SK-N-SH treated with all-trans-retinoic acid at 6 μM for 48 hours (cell line): ENCODE measurements at regions not wholly inside any gene's neighbourhood (a gene's known extent, or its start where the extent isn't known, plus 50 kb on each side); places are given as distances from the start of the nearest gene placed in this dataset.

Source experiments
- ATAC-seq: fragments of 200-7000 bp; cut with Tn5 transposase; 3 replicates; pipeline ENCODE4 v1.9.1; 2020; ENCODE audit warnings: mild to moderate bottlenecking, moderate library complexity
- ARNTL ChIP-seq: fragments of 450-650 bp; formaldehyde crosslinking; IDR thresholded peaks from 2 replicates; pipeline ENCODE4 v1.5.0; 2020; ENCODE audit warnings: low read depth, mild to moderate bottlenecking, moderate library complexity, borderline replicate concordance
- BACH2 ChIP-seq: fragments of 250-450 bp; sonication (Bioruptor Pico); IDR thresholded peaks from 2 replicates; pipeline ENCODE4 v1.9.0; 2021; ENCODE audit warnings: mild to moderate bottlenecking, borderline replicate concordance
- CSDC2 ChIP-seq: fragments of 250-450 bp; sonication (Bioruptor Pico); IDR thresholded peaks from 2 replicates; pipeline ENCODE4 v1.5.0; 2020; ENCODE audit warnings: mild to moderate bottlenecking, moderate library complexity
- ESRRG ChIP-seq: fragments of 250-450 bp; sonication (Bioruptor Pico); IDR thresholded peaks from 2 replicates; pipeline ENCODE4 v1.6.1; 2021; ENCODE audit warnings: mild to moderate bottlenecking
- ISL1 ChIP-seq: fragments of 250-450 bp; sonication (Bioruptor Pico); IDR thresholded peaks from 2 replicates; pipeline ENCODE4 v2.1.2; 2022; ENCODE audit warnings: mild to moderate bottlenecking, moderate library complexity
- OSR1 ChIP-seq: fragments of 250-450 bp; sonication (Bioruptor Pico); IDR thresholded peaks from 2 replicates; pipeline ENCODE4 v1.8.0; 2022; ENCODE audit warnings: moderate library complexity, mild to moderate bottlenecking, inconsistent platforms
- PATZ1 ChIP-seq: fragments of 250-450 bp; sonication (Bioruptor Pico); IDR thresholded peaks from 2 replicates; pipeline ENCODE4 v1.8.0; 2020; ENCODE audit warnings: mild to moderate bottlenecking, moderate library complexity, borderline replicate concordance
- PPARA ChIP-seq: fragments of 250-450 bp; sonication (Bioruptor Pico); IDR thresholded peaks from 2 replicates; pipeline ENCODE4 v1.5.0; 2020; ENCODE audit warnings: mild to moderate bottlenecking, borderline replicate concordance
- RARB ChIP-seq: fragments of 250-450 bp; sonication (Bioruptor Pico); IDR thresholded peaks from 2 replicates; pipeline ENCODE4 v1.8.0; 2021; ENCODE audit warnings: mild to moderate bottlenecking, moderate library complexity
- SNAI2 ChIP-seq: fragments of 250-450 bp; sonication (Bioruptor Pico); IDR thresholded peaks from 2 replicates; pipeline ENCODE4 v1.5.0; 2020; ENCODE audit warnings: mild to moderate bottlenecking, moderate library complexity
- TCF4 ChIP-seq: fragments of 250-450 bp; sonication (Bioruptor Pico); IDR thresholded peaks from 2 replicates; pipeline ENCODE4 v1.8.0; 2021; ENCODE audit warnings: mild to moderate bottlenecking, moderate library complexity, borderline replicate concordance
- TOX ChIP-seq: fragments of 250-450 bp; sonication (Bioruptor Pico); IDR thresholded peaks from 2 replicates; pipeline ENCODE4 v1.8.0; 2021; ENCODE audit warnings: mild to moderate bottlenecking, moderate library complexity, borderline replicate concordance
- ZC3H10 ChIP-seq: fragments of 250-450 bp; sonication (Bioruptor Pico); IDR thresholded peaks from 2 replicates; pipeline ENCODE4 v1.5.1; 2021; ENCODE audit warnings: mild to moderate bottlenecking, moderate library complexity
- ZFP3 ChIP-seq: fragments of 250-450 bp; sonication (Bioruptor Pico); IDR thresholded peaks from 2 replicates; pipeline ENCODE4 v1.5.0; 2020; ENCODE audit warnings: mild to moderate bottlenecking, moderate library complexity
- ZFP30 ChIP-seq: fragments of 450-650 bp; formaldehyde crosslinking; IDR thresholded peaks from 2 replicates; pipeline ENCODE4 v1.5.0; 2022; ENCODE audit warnings: mild to moderate bottlenecking, moderate library complexity
- ZNF565 ChIP-seq: fragments of 450-650 bp; formaldehyde crosslinking; conservative IDR thresholded peaks from 2 replicates; pipeline ENCODE4 v1.5.0; 2020; ENCODE audit warnings: low read depth, mild to moderate bottlenecking, moderate library complexity
- ZNF70 ChIP-seq: fragments of 450-650 bp; formaldehyde crosslinking; IDR thresholded peaks from 2 replicates; pipeline ENCODE4 v1.5.0; 2020; ENCODE audit warnings: mild to moderate bottlenecking, moderate library complexity
- ZNF8 ChIP-seq: fragments of 450-650 bp; formaldehyde crosslinking; IDR thresholded peaks from 2 replicates; pipeline ENCODE4 v1.5.0; 2020; ENCODE audit warnings: mild to moderate bottlenecking, moderate library complexity
- TF ChIP-seq, protein P1 (sequence below): fragments of 250-450 bp; sonication (Bioruptor Pico); IDR thresholded peaks from 2 replicates; pipeline ENCODE4 v1.5.0; 2020; ENCODE audit warnings: mild to moderate bottlenecking, moderate library complexity

DNA sequence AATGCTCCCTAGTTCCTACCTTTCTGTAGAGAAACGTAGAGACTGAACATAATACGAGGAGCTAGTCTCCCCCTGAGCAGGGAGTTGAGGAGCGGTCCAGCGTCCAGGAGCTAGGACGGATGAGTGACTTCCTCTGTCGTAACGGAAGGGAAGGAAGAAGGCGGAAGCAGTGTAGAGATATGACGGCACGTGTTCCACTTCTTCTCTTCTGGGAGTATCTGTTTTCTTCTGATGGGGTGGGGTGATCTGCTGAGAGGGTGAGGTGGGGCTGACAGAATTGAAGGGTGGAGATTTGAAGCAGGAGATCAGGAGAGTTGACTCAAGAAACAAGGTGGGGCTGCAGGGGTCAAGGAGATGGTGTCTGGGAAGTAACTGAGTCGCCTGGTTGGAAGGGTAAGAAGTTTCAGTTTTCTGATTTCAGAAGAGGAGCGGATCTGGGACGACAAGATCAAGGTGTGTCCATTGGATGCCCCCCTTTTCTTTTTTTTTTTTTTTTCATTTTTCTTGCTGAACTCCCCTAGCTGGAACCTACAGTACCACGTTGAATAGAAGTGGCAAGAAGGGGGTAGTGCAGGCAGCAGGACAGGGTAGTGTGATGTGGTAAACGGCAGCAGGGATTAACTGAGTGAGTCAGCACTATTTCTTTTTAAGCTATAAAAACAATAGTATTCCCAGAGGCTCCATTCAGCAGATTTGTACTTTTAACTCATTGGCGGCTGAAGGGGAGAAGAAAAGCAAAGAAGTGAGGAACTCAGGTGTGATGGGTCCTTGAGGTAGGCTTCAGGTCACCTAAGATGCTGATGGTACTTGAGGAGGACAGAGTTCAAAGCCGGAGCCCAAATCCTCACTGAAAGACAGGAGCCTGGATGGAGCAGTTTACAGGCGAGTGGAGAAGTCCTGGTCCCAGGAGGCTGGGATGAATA is 50.8 kb upstream of the SETD7 start:
- TF ChIP-seq SNAI2 (CRISPR knock-in tag): no peak
- no peak for TF ChIP-seq ZNF565
- TF ChIP-seq PATZ1 (CRISPR knock-in tag): no peak
- TF ChIP-seq ZFP3 (CRISPR knock-in tag): no peak
- no peak for TF ChIP-seq TOX (CRISPR knock-in tag)
- TF ChIP-seq ZNF70 (CRISPR knock-in tag): no peak
- TF ChIP-seq PPARA: no peak
- TF ChIP-seq OSR1 (CRISPR knock-in tag): no peak
- no peak for TF ChIP-seq BACH2 (CRISPR knock-in tag)
- peak; percentile 68 for ATAC-seq

- TF ChIP-seq ZNF8: no peak
- TF ChIP-seq OSR1 (CRISPR knock-in tag): no peak
- TF ChIP-seq ZFP30 (CRISPR knock-in tag): no peak
- TF ChIP-seq PATZ1 (CRISPR knock-in tag): no peak
- no peak for TF ChIP-seq TCF4 (CRISPR knock-in tag)
- no peak for TF ChIP-seq BACH2 (CRISPR knock-in tag)
- TF ChIP-seq ZFP3 (CRISPR knock-in tag): no peak
- TF ChIP-seq, protein P1, sequence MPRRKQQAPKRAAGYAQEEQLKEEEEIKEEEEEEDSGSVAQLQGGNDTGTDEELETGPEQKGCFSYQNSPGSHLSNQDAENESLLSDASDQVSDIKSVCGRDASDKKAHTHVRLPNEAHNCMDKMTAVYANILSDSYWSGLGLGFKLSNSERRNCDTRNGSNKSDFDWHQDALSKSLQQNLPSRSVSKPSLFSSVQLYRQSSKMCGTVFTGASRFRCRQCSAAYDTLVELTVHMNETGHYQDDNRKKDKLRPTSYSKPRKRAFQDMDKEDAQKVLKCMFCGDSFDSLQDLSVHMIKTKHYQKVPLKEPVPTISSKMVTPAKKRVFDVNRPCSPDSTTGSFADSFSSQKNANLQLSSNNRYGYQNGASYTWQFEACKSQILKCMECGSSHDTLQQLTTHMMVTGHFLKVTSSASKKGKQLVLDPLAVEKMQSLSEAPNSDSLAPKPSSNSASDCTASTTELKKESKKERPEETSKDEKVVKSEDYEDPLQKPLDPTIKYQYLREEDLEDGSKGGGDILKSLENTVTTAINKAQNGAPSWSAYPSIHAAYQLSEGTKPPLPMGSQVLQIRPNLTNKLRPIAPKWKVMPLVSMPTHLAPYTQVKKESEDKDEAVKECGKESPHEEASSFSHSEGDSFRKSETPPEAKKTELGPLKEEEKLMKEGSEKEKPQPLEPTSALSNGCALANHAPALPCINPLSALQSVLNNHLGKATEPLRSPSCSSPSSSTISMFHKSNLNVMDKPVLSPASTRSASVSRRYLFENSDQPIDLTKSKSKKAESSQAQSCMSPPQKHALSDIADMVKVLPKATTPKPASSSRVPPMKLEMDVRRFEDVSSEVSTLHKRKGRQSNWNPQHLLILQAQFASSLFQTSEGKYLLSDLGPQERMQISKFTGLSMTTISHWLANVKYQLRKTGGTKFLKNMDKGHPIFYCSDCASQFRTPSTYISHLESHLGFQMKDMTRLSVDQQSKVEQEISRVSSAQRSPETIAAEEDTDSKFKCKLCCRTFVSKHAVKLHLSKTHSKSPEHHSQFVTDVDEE (CRISPR knock-in tag): no peak
- no peak for TF ChIP-seq ARNTL (CRISPR knock-in tag)
- TF ChIP-seq CSDC2 (CRISPR knock-in tag): no peak
- TF ChIP-seq ISL1 (CRISPR knock-in tag): no peak
- no peak for TF ChIP-seq ZNF565
- TF ChIP-seq ESRRG (CRISPR knock-in tag): no peak
- TF ChIP-seq ZC3H10 (CRISPR knock-in tag): no peak
- no peak for TF ChIP-seq SNAI2 (CRISPR knock-in tag)
- TF ChIP-seq RARB (CRISPR knock-in tag): no peak
- TF ChIP-seq, all 23 proteins: peak for 0
- ATAC-seq: no peak
Measured at GRCh38 chr4:139606103-139606502, 50.1 kb upstream of the SETD7 start.
